ENCODE measurements at regions not wholly inside any gene's neighbourhood (a gene's known extent, or its start where the extent isn't known, plus 50 kb on each side); places are given as distances from the start of the nearest gene placed in this dataset.

- DNase-seq (ENCODE audit: low read depth): no peak
- peaks cover 4% of the 10 kb centered on the region for H3K9me3 ChIP-seq (ENCODE audit: control insufficient read depth, low read length)
- H3K4me3 ChIP-seq (ENCODE audit: low read length): no peak overlapping the region
- H3K4me1 ChIP-seq (ENCODE audit: control insufficient read depth, insufficient read depth, low read length): no peaks in the 10 kb centered on the region
- no peaks in the 10 kb centered on the region for H3K27me3 ChIP-seq (replicated peaks; ENCODE audit: control insufficient read depth, insufficient read depth, low read length)
- H3K9ac ChIP-seq (ENCODE audit: low read length): no peak overlapping the region
- no peaks in the 10 kb centered on the region for H3K36me3 ChIP-seq (ENCODE audit: control insufficient read depth, insufficient read depth, low read length, severe bottlenecking)
Observed at GRCh38 chr4:14379183-14379582, 623.1 kb upstream of the CPEB2 start.

GRCh38 chr4:14383652-14384051, 618.6 kb upstream of the CPEB2 start:
- no peak for DNase-seq (ENCODE audit: low read depth)

DNA sequence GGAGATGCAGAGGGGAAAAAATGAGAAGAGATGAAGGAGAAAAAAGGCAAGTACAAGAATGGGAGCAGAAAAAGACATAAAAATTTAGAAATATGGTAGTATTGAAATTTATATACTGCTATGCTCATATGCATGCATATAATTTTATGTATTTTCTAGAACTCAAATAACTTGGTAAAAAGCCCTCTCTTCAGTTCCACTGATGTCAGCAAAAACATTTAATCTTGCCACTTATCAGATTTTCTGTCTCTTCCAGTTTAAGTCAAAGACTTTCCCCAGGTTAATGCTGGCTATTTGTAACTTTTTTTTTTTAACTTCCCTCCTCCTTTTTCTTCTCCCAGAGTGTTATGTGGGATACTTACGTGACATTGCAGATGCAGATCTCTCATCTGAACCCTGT, 617.5 kb upstream of the CPEB2 start:
- no peak for DNase-seq (ENCODE audit: low read depth)
- H3K27me3 ChIP-seq (replicated peaks; ENCODE audit: control insufficient read depth, insufficient read depth, low read length): peaks cover 3% of the 10 kb centered on the region
- H3K4me1 ChIP-seq (ENCODE audit: control insufficient read depth, insufficient read depth, low read length): peaks cover 4% of the 10 kb centered on the region
- no peaks in the 10 kb centered on the region for H3K9me3 ChIP-seq (ENCODE audit: control insufficient read depth, low read length)
- no peaks in the 10 kb centered on the region for H3K36me3 ChIP-seq (ENCODE audit: control insufficient read depth, insufficient read depth, low read length, severe bottlenecking)
- H3K9ac ChIP-seq (ENCODE audit: low read length): no peak overlapping the region
- H3K4me3 ChIP-seq (ENCODE audit: low read length): no peak overlapping the region

More at GRCh38 chr4:14383652-14384051, 618.6 kb upstream of the CPEB2 start:
- H3K9ac ChIP-seq (ENCODE audit: low read length): no peak overlapping the region
- H3K4me3 ChIP-seq (ENCODE audit: low read length): no peak overlapping the region
- H3K27me3 ChIP-seq (replicated peaks; ENCODE audit: control insufficient read depth, insufficient read depth, low read length): peaks cover 3% of the 10 kb centered on the region
- no peaks in the 10 kb centered on the region for H3K36me3 ChIP-seq (ENCODE audit: control insufficient read depth, insufficient read depth, low read length, severe bottlenecking)
- H3K4me1 ChIP-seq (ENCODE audit: control insufficient read depth, insufficient read depth, low read length): peaks cover 4% of the 10 kb centered on the region
- H3K9me3 ChIP-seq (ENCODE audit: control insufficient read depth, low read length): peaks cover 2% of the 10 kb centered on the region

DNA sequence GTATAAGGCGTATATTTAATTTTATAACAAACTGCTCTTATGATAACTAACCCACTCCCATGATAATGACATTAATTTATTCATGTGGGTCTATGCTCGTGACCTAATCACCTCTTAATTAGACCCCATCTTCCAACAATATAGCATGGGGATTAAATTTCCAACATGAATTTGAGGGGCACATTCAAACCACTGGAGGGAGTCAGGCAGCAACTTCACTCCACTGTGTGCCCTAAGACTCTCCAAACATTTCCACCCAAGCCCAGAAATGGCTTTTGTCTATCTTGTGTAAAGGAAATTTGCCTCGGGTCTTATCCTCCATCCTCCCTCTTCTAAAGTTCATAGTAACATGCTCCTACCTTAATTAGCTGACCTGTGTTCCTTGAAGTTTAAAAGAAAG, 616.1 kb upstream of the CPEB2 start:
- Histone ChIP-seq H3K36me3 (ENCODE audit: control insufficient read depth, insufficient read depth, low read length, severe bottlenecking) (no peaks in the 10 kb centered on the region), H3K9ac (ENCODE audit: low read length) (no peak overlapping the region), H3K4me1 (ENCODE audit: control insufficient read depth, insufficient read depth, low read length) (peaks cover 4% of the 10 kb centered on the region), H3K4me3 (ENCODE audit: low read length) (no peak overlapping the region), H3K9me3 (ENCODE audit: control insufficient read depth, low read length) (no peaks in the 10 kb centered on the region), H3K27me3 (replicated peaks; ENCODE audit: control insufficient read depth, insufficient read depth, low read length) (peaks cover 3% of the 10 kb centered on the region)
- DNase-seq (ENCODE audit: low read depth): no peak

- peaks cover 4% of the 10 kb centered on the region for H3K4me1 ChIP-seq (ENCODE audit: control insufficient read depth, insufficient read depth, low read length)
- no peaks in the 10 kb centered on the region for H3K36me3 ChIP-seq (ENCODE audit: control insufficient read depth, insufficient read depth, low read length, severe bottlenecking)
- H3K9me3 ChIP-seq (ENCODE audit: control insufficient read depth, low read length): no peaks in the 10 kb centered on the region
- H3K4me3 ChIP-seq (ENCODE audit: low read length): no peak overlapping the region
- H3K27me3 ChIP-seq (replicated peaks; ENCODE audit: control insufficient read depth, insufficient read depth, low read length): peaks cover 3% of the 10 kb centered on the region
- H3K9ac ChIP-seq (ENCODE audit: low read length): no peak overlapping the region
- no peak for DNase-seq (ENCODE audit: low read depth)
Observed at GRCh38 chr4:14387647-14388046, 614.6 kb upstream of the CPEB2 start.

DNA sequence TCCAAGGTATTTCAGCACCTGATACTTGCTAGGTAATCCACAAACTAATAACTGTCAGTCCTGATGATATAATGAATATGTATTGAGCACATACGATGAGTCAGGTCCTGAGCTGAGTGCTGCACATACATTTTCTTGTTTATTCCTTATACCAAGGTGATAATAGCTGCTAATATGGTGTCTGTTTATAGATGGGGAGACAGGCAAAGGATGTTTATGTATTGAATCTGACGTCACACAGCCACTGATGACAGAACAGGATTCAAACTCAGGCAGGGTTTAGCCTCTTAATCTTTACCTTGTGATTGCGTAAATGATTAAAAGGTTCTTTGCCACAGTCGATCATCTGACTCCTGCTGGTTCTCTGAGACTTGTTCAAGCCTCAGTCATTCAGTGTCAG, 609.9 kb upstream of the CPEB2 start:
- Histone ChIP-seq H3K9me3 (ENCODE audit: control insufficient read depth, low read length) (no peaks in the 10 kb centered on the region), H3K36me3 (ENCODE audit: control insufficient read depth, insufficient read depth, low read length, severe bottlenecking) (no peaks in the 10 kb centered on the region), H3K27me3 (replicated peaks; ENCODE audit: control insufficient read depth, insufficient read depth, low read length) (peaks cover 3% of the 10 kb centered on the region), H3K4me1 (ENCODE audit: control insufficient read depth, insufficient read depth, low read length) (no peaks in the 10 kb centered on the region), H3K4me3 (ENCODE audit: low read length) (no peak overlapping the region), H3K9ac (ENCODE audit: low read length) (no peak overlapping the region)
- no peak for DNase-seq (ENCODE audit: low read depth)

DNA sequence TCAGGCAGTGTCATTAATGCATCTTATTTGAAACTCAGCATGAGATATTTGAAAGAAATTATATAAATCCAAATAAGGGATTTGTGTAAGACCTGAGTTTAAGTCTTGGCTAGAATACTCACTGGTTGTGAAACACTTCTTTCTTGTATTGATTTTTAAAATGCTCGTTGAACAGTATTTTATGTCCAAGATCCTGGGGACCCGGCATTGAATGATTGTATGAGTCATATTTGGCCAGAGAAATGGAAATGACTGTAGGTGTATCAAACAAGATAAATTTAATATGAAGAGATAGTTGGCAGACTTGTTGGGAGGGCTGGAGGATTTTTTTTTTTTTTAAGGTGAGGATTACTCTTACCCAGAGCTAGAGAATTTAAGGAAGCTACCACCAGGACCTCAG, 606.1 kb upstream of the CPEB2 start:
- no peak for DNase-seq (ENCODE audit: low read depth)
- H3K9me3 ChIP-seq (ENCODE audit: control insufficient read depth, low read length): no peaks in the 10 kb centered on the region
- no peaks in the 10 kb centered on the region for H3K36me3 ChIP-seq (ENCODE audit: control insufficient read depth, insufficient read depth, low read length, severe bottlenecking)

DNA sequence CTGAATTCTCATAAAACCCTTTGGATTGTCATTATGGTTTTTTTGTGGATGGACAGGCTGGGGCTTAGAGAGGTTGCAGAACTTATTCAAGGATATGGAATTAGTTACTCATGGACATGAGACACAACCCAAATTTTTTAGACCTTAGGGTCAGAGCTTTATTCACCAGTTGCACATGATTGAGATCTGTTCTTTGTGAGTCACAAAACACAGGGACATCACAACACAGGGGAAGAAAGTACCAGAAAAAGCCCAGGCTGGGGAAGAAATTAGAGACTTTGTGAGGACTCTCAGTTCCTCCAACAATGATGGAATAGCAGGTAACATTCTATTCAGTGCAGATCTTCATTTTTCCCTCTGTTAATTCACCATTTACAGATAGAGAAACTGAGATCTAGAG, 602.4 kb upstream of the CPEB2 start:
- no peaks in the 10 kb centered on the region for H3K27me3 ChIP-seq (replicated peaks; ENCODE audit: control insufficient read depth, insufficient read depth, low read length)
- no peak overlapping the region for H3K4me3 ChIP-seq (ENCODE audit: low read length)
- H3K9ac ChIP-seq (ENCODE audit: low read length): no peak overlapping the region
- no peaks in the 10 kb centered on the region for H3K9me3 ChIP-seq (ENCODE audit: control insufficient read depth, low read length)
- peaks cover 9% of the 10 kb centered on the region for H3K4me1 ChIP-seq (ENCODE audit: control insufficient read depth, insufficient read depth, low read length)
- DNase-seq (ENCODE audit: low read depth): no peak
- no peaks in the 10 kb centered on the region for H3K36me3 ChIP-seq (ENCODE audit: control insufficient read depth, insufficient read depth, low read length, severe bottlenecking)

More for the DNA sequence above, 606.1 kb upstream of the CPEB2 start:
- no peak overlapping the region for H3K4me3 ChIP-seq (ENCODE audit: low read length)
- no peak overlapping the region for H3K9ac ChIP-seq (ENCODE audit: low read length)
- no peaks in the 10 kb centered on the region for H3K27me3 ChIP-seq (replicated peaks; ENCODE audit: control insufficient read depth, insufficient read depth, low read length)
- H3K4me1 ChIP-seq (ENCODE audit: control insufficient read depth, insufficient read depth, low read length): peaks cover 5% of the 10 kb centered on the region

GRCh38 chr4:14400307-14400706, 602.0 kb upstream of the CPEB2 start:
- no peaks in the 10 kb centered on the region for H3K36me3 ChIP-seq (ENCODE audit: control insufficient read depth, insufficient read depth, low read length, severe bottlenecking)
- H3K4me1 ChIP-seq (ENCODE audit: control insufficient read depth, insufficient read depth, low read length): peaks cover 13% of the 10 kb centered on the region
- no peak overlapping the region for H3K9ac ChIP-seq (ENCODE audit: low read length)
- no peaks in the 10 kb centered on the region for H3K9me3 ChIP-seq (ENCODE audit: control insufficient read depth, low read length)
- DNase-seq (ENCODE audit: low read depth): no peak
- H3K4me3 ChIP-seq (ENCODE audit: low read length): no peak overlapping the region
- H3K27me3 ChIP-seq (replicated peaks; ENCODE audit: control insufficient read depth, insufficient read depth, low read length): no peaks in the 10 kb centered on the region

GRCh38 chr4:14403132-14403531, 599.1 kb upstream of the CPEB2 start:
- H3K4me1 ChIP-seq (ENCODE audit: control insufficient read depth, insufficient read depth, low read length): peaks cover 16% of the 10 kb centered on the region
- no peaks in the 10 kb centered on the region for H3K9me3 ChIP-seq (ENCODE audit: control insufficient read depth, low read length)
- no peak overlapping the region for H3K4me3 ChIP-seq (ENCODE audit: low read length)
- no peaks in the 10 kb centered on the region for H3K36me3 ChIP-seq (ENCODE audit: control insufficient read depth, insufficient read depth, low read length, severe bottlenecking)
- no peaks in the 10 kb centered on the region for H3K27me3 ChIP-seq (replicated peaks; ENCODE audit: control insufficient read depth, insufficient read depth, low read length)
- no peak overlapping the region for H3K9ac ChIP-seq (ENCODE audit: low read length)
- no peak for DNase-seq (ENCODE audit: low read depth)

DNA sequence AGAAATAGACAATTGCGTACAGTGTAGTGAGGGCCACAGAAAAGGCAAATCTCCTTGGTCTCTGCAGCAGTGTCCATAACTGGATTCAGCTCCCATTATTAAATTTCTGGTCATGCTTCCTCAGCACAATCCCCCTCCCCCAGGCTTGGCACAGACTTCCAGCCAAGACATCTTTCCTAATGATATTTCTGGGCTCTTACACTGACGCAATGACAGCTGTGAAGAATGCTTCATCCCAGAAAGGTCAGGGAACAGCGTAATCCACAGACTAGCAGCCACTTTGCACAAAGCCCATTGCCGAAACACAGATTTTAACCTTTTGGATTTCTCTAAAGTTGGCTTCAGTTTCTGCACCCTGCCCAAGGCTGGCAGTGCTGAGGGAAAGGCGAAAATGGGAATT, 597.6 kb upstream of the CPEB2 start:
- H3K9ac ChIP-seq (ENCODE audit: low read length): no peak overlapping the region
- no peak overlapping the region for H3K4me3 ChIP-seq (ENCODE audit: low read length)
- H3K27me3 ChIP-seq (replicated peaks; ENCODE audit: control insufficient read depth, insufficient read depth, low read length): no peaks in the 10 kb centered on the region
- no peaks in the 10 kb centered on the region for H3K9me3 ChIP-seq (ENCODE audit: control insufficient read depth, low read length)
- no peak for DNase-seq (ENCODE audit: low read depth)
- no peaks in the 10 kb centered on the region for H3K36me3 ChIP-seq (ENCODE audit: control insufficient read depth, insufficient read depth, low read length, severe bottlenecking)
- peaks cover 11% of the 10 kb centered on the region for H3K4me1 ChIP-seq (ENCODE audit: control insufficient read depth, insufficient read depth, low read length)

GRCh38 chr4:14410516-14410915, 591.8 kb upstream of the CPEB2 start:
- Histone ChIP-seq H3K36me3 (ENCODE audit: control insufficient read depth, insufficient read depth, low read length, severe bottlenecking) (no peaks in the 10 kb centered on the region), H3K4me1 (ENCODE audit: control insufficient read depth, insufficient read depth, low read length) (peaks cover 1% of the 10 kb centered on the region), H3K4me3 (ENCODE audit: low read length) (no peak overlapping the region), H3K27me3 (replicated peaks; ENCODE audit: control insufficient read depth, insufficient read depth, low read length) (no peaks in the 10 kb centered on the region), H3K9me3 (ENCODE audit: control insufficient read depth, low read length) (no peaks in the 10 kb centered on the region), H3K9ac (ENCODE audit: low read length) (no peak overlapping the region)
- no peak for DNase-seq (ENCODE audit: low read depth)
